GM21528 (cell line): ENCODE measurements at regions not wholly inside any gene's neighbourhood (a gene's known extent, or its start where the extent isn't known, plus 50 kb on each side); places are given as distances from the start of the nearest gene placed in this dataset.

Source experiments
- ATAC-seq: cut with Tn5 transposase; IDR thresholded peaks from one replicate; pipeline ENCODE4 v1.9.1; 2021; ENCODE audit warnings: mild to moderate bottlenecking, moderate library complexity; ENCODE audit not compliant: unreplicated experiment, low FRiP score

GRCh38 chr20:50386641-50386960 lies 123.6 kb upstream of the PTPN1 start:
- no peak for ATAC-seq

- ATAC-seq: no peak
Observed at GRCh38 chr20:50387218-50387995, 122.8 kb upstream of the PTPN1 start.

GRCh38 chr20:50387996-50388332 lies 122.2 kb upstream of the PTPN1 start:
- ATAC-seq: no peak

- ATAC-seq: no peak
Observed at GRCh38 chr20:50388733-50389437, 121.3 kb upstream of the PTPN1 start.

GRCh38 chr20:50389438-50389807 lies 120.8 kb upstream of the PTPN1 start:
- ATAC-seq: no peak

GRCh38 chr20:50389808-50390684 lies 120.1 kb upstream of the PTPN1 start:
- ATAC-seq: no peak

- no peak for ATAC-seq
Observed at GRCh38 chr20:50390685-50391443, 119.3 kb upstream of the PTPN1 start.

- no peak for ATAC-seq
Observed at GRCh38 chr20:50391444-50392137, 118.6 kb upstream of the PTPN1 start.

- no peak for ATAC-seq
Observed at GRCh38 chr20:50392138-50392866, 117.9 kb upstream of the PTPN1 start.

- no peak for ATAC-seq
Observed at GRCh38 chr20:50393242-50393641, 116.9 kb upstream of the PTPN1 start.

- no peak for ATAC-seq
Observed at GRCh38 chr20:50393990-50394561, 116.1 kb upstream of the PTPN1 start.

GRCh38 chr20:50394569-50394968 lies 115.6 kb upstream of the PTPN1 start:
- ATAC-seq: no peak

GRCh38 chr20:50395251-50395729 lies 114.9 kb upstream of the PTPN1 start:
- ATAC-seq: no peak

- no peak for ATAC-seq
Observed at GRCh38 chr20:50395914-50396488, 114.2 kb upstream of the PTPN1 start.

- no peak for ATAC-seq
Observed at GRCh38 chr20:50396623-50397022, 113.6 kb upstream of the PTPN1 start.

GRCh38 chr20:50397058-50397457 lies 113.1 kb upstream of the PTPN1 start:
- ATAC-seq: no peak

- no peak for ATAC-seq
Observed at GRCh38 chr20:50398064-50398463, 112.1 kb upstream of the PTPN1 start.

GRCh38 chr20:50398471-50398820 lies 111.7 kb upstream of the PTPN1 start:
- ATAC-seq: no peak
